ENCODE measurements at regions not wholly inside any gene's neighbourhood (a gene's known extent, or its start where the extent isn't known, plus 50 kb on each side); places are given as distances from the start of the nearest gene placed in this dataset.

DNA sequence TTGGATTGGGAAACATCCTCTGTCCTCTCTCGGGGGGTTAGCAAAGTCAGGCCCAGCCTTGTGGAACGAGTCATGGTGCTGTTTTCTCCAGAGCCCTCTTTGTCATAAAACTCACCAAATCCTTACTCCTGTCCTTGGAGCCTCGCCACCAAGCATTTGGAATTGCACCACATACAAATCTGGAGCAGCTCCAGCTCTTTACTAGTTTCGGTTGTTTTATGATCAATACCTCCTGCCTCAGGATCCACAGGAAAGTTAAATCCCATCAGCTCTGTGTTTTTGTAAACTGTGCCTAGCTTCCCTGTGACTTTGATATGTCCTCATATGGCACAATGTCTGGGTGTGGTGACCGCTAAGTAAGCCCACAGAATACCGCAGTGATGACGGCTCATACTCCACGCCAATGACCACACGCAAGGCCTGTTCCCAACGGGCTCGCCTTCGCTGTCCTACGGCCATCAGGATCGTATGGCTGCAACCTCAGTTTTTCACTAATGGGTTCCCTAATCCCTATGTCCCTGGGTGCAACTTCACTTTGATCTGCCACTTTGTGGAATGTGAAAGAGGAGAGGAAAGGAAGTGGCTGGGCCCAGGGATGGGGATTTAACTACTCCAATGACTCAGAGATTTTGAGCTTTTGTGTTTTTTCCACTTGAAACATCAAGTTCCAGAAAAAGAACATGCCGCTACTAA, 111.3 kb upstream of the FOXQ1 start:
- TF ChIP-seq SIN3A (IDR thresholded peaks at IDR 0.05; ENCODE audit: borderline replicate concordance, insufficient read depth, low read length) (no peak), POLR2AphosphoS5 (IDR thresholded peaks at IDR 0.05; ENCODE audit: low read depth, low read length) (no peak), TAF1 (IDR thresholded peaks at IDR 0.05; ENCODE audit: borderline replicate concordance, insufficient read depth, low read length) (no peak)
